ENCODE measurements at regions not wholly inside any gene's neighbourhood (a gene's known extent, or its start where the extent isn't known, plus 50 kb on each side); places are given as distances from the start of the nearest gene placed in this dataset.

DNA sequence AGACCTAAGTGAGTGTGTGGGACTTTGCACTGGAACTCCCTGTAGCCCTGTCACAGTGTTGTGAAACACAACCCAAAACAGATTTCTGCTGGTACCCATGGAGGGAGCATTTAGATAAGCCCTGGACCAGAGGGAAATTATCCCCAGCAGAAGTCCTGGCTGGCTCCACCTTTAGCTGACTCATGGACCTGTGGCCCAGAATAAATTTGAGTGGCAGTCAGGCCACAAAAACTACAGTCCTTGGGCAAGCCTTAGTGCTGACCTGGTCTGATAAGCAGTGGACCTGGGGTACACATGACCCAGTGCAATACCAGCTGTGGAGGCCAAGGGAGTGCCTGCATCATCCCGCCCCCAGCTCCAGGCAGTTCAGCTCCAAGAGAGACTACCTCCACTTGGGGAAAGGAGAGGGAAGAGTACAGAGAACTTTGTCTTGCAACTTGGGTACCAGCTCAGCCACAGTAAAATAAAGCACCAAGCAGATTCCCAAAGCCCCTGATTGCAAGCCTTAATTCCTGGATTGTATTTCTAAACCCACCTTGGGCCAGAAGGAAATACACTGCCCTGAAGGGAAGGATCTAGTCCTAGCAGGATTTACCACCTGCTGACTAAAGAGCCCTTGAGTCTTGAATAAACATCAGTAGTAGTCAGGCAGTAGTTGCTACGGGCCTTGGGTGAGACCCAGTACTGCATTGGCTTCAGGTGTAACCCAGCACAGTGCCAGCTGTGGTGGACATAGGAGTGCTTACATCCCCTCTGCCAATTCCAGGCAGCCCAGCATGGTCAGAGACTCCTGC is 140.4 kb upstream of the COL21A1 start:
- Histone ChIP-seq H3K4me2 (ENCODE audit: low read depth, low read length) (no peak overlapping the region), H3K56ac (ENCODE audit: extremely low read depth, insufficient read depth, low read length) (no peak overlapping the region), H3K4me1 (ENCODE audit: control insufficient read depth, insufficient read depth, low read length) (no peaks in the 10 kb centered on the region), H3K4me3 (ENCODE audit: insufficient read depth, low read depth, low read length) (no peak overlapping the region), H3K14ac (replicated peaks; ENCODE audit: low read depth, low read length) (no peak overlapping the region), H3K27ac (ENCODE audit: insufficient read depth, low read length) (no peak overlapping the region), H3K9me1 (ENCODE audit: insufficient read depth, low read length) (no peaks in the 10 kb centered on the region), H4K91ac (ENCODE audit: insufficient read depth, low read depth, low read length) (no peak overlapping the region), H2AFZ (replicated peaks; ENCODE audit: low read length, poor library complexity) (no peak overlapping the region), H2BK20ac (ENCODE audit: low read depth, low read length) (no peak overlapping the region), H3K27me3 (ENCODE audit: control insufficient read depth, insufficient read depth, low read length) (no peaks in the 10 kb centered on the region), H2BK120ac (ENCODE audit: low read depth, low read length) (no peak overlapping the region), H4K5ac (ENCODE audit: low read depth, low read length) (no peak overlapping the region), H3K79me1 (ENCODE audit: low read depth in 1 of 2, low read length in 2 of 2) (no peaks in the 10 kb centered on the region), H2AK5ac (ENCODE audit: low read depth, low read length) (no peak overlapping the region), H3K23ac (ENCODE audit: low read depth, low read length) (no peak overlapping the region), H3K36me3 (ENCODE audit: control insufficient read depth, insufficient read depth, low read length) (no peaks in the 10 kb centered on the region), H4K20me1 (ENCODE audit: insufficient read depth, low read length) (no peaks in the 10 kb centered on the region), H3K9ac (ENCODE audit: low read depth, low read length) (no peak overlapping the region), H2BK5ac (ENCODE audit: low read depth, low read length, poor library complexity, severe bottlenecking) (no peak overlapping the region), H3K18ac (ENCODE audit: low read depth, low read length) (no peak overlapping the region), H4K8ac (ENCODE audit: low read depth in 2 of 2, low read length in 2 of 2) (no peak overlapping the region), H2BK15ac (ENCODE audit: low read depth, low read length) (no peak overlapping the region), H3K9me3 (ENCODE audit: control insufficient read depth, insufficient read depth, low read length) (no peaks in the 10 kb centered on the region), H3K4ac (ENCODE audit: low read depth, low read length) (no peak overlapping the region), H2AK9ac (replicated peaks; ENCODE audit: low read depth, low read length, poor library complexity) (no peak overlapping the region)
- ChIA-PET CTCF (no interaction called here), POLR2A (ENCODE audit: unreplicated experiment) (no interaction called here)
- no peak for TF ChIP-seq RCOR1 (IDR thresholded peaks at IDR 0.05; ENCODE audit: insufficient replicate concordance, low read length)
- TF ChIP-seq, protein P1, sequence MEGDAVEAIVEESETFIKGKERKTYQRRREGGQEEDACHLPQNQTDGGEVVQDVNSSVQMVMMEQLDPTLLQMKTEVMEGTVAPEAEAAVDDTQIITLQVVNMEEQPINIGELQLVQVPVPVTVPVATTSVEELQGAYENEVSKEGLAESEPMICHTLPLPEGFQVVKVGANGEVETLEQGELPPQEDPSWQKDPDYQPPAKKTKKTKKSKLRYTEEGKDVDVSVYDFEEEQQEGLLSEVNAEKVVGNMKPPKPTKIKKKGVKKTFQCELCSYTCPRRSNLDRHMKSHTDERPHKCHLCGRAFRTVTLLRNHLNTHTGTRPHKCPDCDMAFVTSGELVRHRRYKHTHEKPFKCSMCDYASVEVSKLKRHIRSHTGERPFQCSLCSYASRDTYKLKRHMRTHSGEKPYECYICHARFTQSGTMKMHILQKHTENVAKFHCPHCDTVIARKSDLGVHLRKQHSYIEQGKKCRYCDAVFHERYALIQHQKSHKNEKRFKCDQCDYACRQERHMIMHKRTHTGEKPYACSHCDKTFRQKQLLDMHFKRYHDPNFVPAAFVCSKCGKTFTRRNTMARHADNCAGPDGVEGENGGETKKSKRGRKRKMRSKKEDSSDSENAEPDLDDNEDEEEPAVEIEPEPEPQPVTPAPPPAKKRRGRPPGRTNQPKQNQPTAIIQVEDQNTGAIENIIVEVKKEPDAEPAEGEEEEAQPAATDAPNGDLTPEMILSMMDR (conservative IDR thresholded peaks at IDR 0.05; ENCODE audit: low read depth, low read length) = no peak
- TF ChIP-seq MAFK (IDR thresholded peaks at IDR 0.05; ENCODE audit: low read depth, low read length) = no peak
- TF ChIP-seq MXI1 (IDR thresholded peaks at IDR 0.05; ENCODE audit: borderline replicate concordance, low read depth, low read length) = no peak
- TF ChIP-seq RAD21 (IDR thresholded peaks at IDR 0.05; ENCODE audit: low read length) = no peak
- TF ChIP-seq, protein P2, sequence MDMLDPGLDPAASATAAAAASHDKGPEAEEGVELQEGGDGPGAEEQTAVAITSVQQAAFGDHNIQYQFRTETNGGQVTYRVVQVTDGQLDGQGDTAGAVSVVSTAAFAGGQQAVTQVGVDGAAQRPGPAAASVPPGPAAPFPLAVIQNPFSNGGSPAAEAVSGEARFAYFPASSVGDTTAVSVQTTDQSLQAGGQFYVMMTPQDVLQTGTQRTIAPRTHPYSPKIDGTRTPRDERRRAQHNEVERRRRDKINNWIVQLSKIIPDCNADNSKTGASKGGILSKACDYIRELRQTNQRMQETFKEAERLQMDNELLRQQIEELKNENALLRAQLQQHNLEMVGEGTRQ (IDR thresholded peaks at IDR 0.05; ENCODE audit: low read depth, low read length) = no peak
- no peak for TF ChIP-seq NFE2L2 (IDR thresholded peaks at IDR 0.05; ENCODE audit: low read depth, low read length)
- in situ Hi-C loops (cut with MboI; ENCODE audit: low sequenced_read_pairs) = no loop called here
- dilution Hi-C loops (cut with HindIII; ENCODE audit: low sequenced_read_pairs, unreplicated experiment) = no loop called here
- no CpG with 5 or more reads among the region's 2 CpGs for WGBS, 2 experiments (ENCODE audit: extremely low coverage in 2 of 2, insufficient read length in 1 of 2)
- DNase-seq (no peak), ATAC-seq (ENCODE audit: low read depth) (no peak)
- intact Hi-C loops (cut with micrococcal nuclease) = no loop called here
- BruUV-seq (replicated peaks) = no TSS peak

Data from IMR-90 (cell line).